ENCODE measurements at regions not wholly inside any gene's neighbourhood (a gene's known extent, or its start where the extent isn't known, plus 50 kb on each side); places are given as distances from the start of the nearest gene placed in this dataset.

GRCh38 chr17:70819183-70819582, 649.9 kb downstream of the KCNJ2 start:
- TF ChIP-seq CTCF (conservative IDR thresholded peaks at IDR 0.05; ENCODE audit: low read depth, low read length) = no peak
- no peak for TF ChIP-seq EZH2phosphoT487 (IDR thresholded peaks at IDR 0.05; ENCODE audit: borderline replicate concordance, low read length)
